ENCODE measurements at regions not wholly inside any gene's neighbourhood (a gene's known extent, or its start where the extent isn't known, plus 50 kb on each side); places are given as distances from the start of the nearest gene placed in this dataset.

- DNase-seq (ENCODE audit: low read depth in 2 of 2): no peak
- H3K4me3 ChIP-seq (replicated peaks in 1 of 4; ENCODE audit: control extremely low read depth in 1 of 4, insufficient read depth in 1 of 4, low read depth in 3 of 4, low read length in 4 of 4): no peak overlapping the region
- peaks cover 8% of the 10 kb centered on the region for H3K4me1 ChIP-seq (ENCODE audit: control insufficient read depth, extremely low read depth, insufficient read depth, low read length)
These were observed 107.7 kb upstream of the SLC38A2 start for GRCh38 chr12:46480316-46480715.

GRCh38 chr12:46478123-46478522 is 105.5 kb upstream of the SLC38A2 start:
- H3K9ac ChIP-seq (ENCODE audit: insufficient read depth, low read length): no peak overlapping the region
- no peak for TF ChIP-seq EZH2 (IDR thresholded peaks at IDR 0.05; ENCODE audit: low read length, missing control alignments)
- no peak for TF ChIP-seq CTCF (conservative IDR thresholded peaks at IDR 0.05 in 1 of 2, IDR thresholded peaks at IDR 0.05 in 1 of 2; ENCODE audit: low read depth in 1 of 2, low read length in 2 of 2)

More at GRCh38 chr12:46480316-46480715, 107.7 kb upstream of the SLC38A2 start:
- Histone ChIP-seq H2AFZ (ENCODE audit: low read length) (no peak overlapping the region), H3K36me3 (ENCODE audit: control insufficient read depth, insufficient read depth, low read length) (no peaks in the 10 kb centered on the region), H3K9ac (ENCODE audit: insufficient read depth, low read length) (no peak overlapping the region), H3K27ac (ENCODE audit: insufficient read depth, low read length) (no peak overlapping the region), H3K4me2 (ENCODE audit: extremely low read depth, insufficient read depth, low read length) (no peak overlapping the region), H4K20me1 (ENCODE audit: control insufficient read depth, extremely low read depth, insufficient read depth, low read length) (no peaks in the 10 kb centered on the region), H3K9me3 (ENCODE audit: control insufficient read depth, insufficient read depth, low read depth, low read length) (no peaks in the 10 kb centered on the region), H3K27me3 (ENCODE audit: control insufficient read depth, insufficient read depth, low read length) (no peaks in the 10 kb centered on the region), H3K79me2 (ENCODE audit: control insufficient read depth, insufficient read depth, low read length) (no peaks in the 10 kb centered on the region)
- TF ChIP-seq CTCF (conservative IDR thresholded peaks at IDR 0.05 in 1 of 2, IDR thresholded peaks at IDR 0.05 in 1 of 2; ENCODE audit: low read depth in 1 of 2, low read length in 2 of 2) (no peak), EZH2 (IDR thresholded peaks at IDR 0.05; ENCODE audit: low read length, missing control alignments) (no peak)

GRCh38 chr12:46477541-46477940 is 105.0 kb upstream of the SLC38A2 start:
- H2AFZ ChIP-seq (ENCODE audit: low read length): no peak overlapping the region
- H3K36me3 ChIP-seq (ENCODE audit: control insufficient read depth, insufficient read depth, low read length): no peaks in the 10 kb centered on the region
- no peaks in the 10 kb centered on the region for H3K9me3 ChIP-seq (ENCODE audit: control insufficient read depth, insufficient read depth, low read depth, low read length)
- no peak for DNase-seq (ENCODE audit: low read depth in 2 of 2)
- no peak for TF ChIP-seq EZH2 (IDR thresholded peaks at IDR 0.05; ENCODE audit: low read length, missing control alignments)
- no peak for TF ChIP-seq CTCF (conservative IDR thresholded peaks at IDR 0.05 in 1 of 2, IDR thresholded peaks at IDR 0.05 in 1 of 2; ENCODE audit: low read depth in 1 of 2, low read length in 2 of 2)
- H3K27ac ChIP-seq (ENCODE audit: insufficient read depth, low read length): no peak overlapping the region
- no peaks in the 10 kb centered on the region for H3K79me2 ChIP-seq (ENCODE audit: control insufficient read depth, insufficient read depth, low read length)
- H3K4me1 ChIP-seq (ENCODE audit: control insufficient read depth, extremely low read depth, insufficient read depth, low read length): peaks cover 7% of the 10 kb centered on the region
- H3K27me3 ChIP-seq (ENCODE audit: control insufficient read depth, insufficient read depth, low read length): no peaks in the 10 kb centered on the region
- H3K4me2 ChIP-seq (ENCODE audit: extremely low read depth, insufficient read depth, low read length): no peak overlapping the region
- H4K20me1 ChIP-seq (ENCODE audit: control insufficient read depth, extremely low read depth, insufficient read depth, low read length): no peaks in the 10 kb centered on the region
- H3K9ac ChIP-seq (ENCODE audit: insufficient read depth, low read length): no peak overlapping the region
- no peak overlapping the region for H3K4me3 ChIP-seq (replicated peaks in 1 of 4; ENCODE audit: control extremely low read depth in 1 of 4, insufficient read depth in 1 of 4, low read depth in 3 of 4, low read length in 4 of 4)

More at GRCh38 chr12:46478123-46478522, 105.5 kb upstream of the SLC38A2 start:
- Histone ChIP-seq H3K4me2 (ENCODE audit: extremely low read depth, insufficient read depth, low read length) (no peak overlapping the region), H3K27me3 (ENCODE audit: control insufficient read depth, insufficient read depth, low read length) (no peaks in the 10 kb centered on the region), H3K79me2 (ENCODE audit: control insufficient read depth, insufficient read depth, low read length) (no peaks in the 10 kb centered on the region), H3K4me3 (replicated peaks in 1 of 4; ENCODE audit: control extremely low read depth in 1 of 4, insufficient read depth in 1 of 4, low read depth in 3 of 4, low read length in 4 of 4) (no peak overlapping the region), H3K27ac (ENCODE audit: insufficient read depth, low read length) (no peak overlapping the region), H4K20me1 (ENCODE audit: control insufficient read depth, extremely low read depth, insufficient read depth, low read length) (no peaks in the 10 kb centered on the region), H3K36me3 (ENCODE audit: control insufficient read depth, insufficient read depth, low read length) (no peaks in the 10 kb centered on the region), H2AFZ (ENCODE audit: low read length) (no peak overlapping the region), H3K9me3 (ENCODE audit: control insufficient read depth, insufficient read depth, low read depth, low read length) (no peaks in the 10 kb centered on the region), H3K4me1 (ENCODE audit: control insufficient read depth, extremely low read depth, insufficient read depth, low read length) (peaks cover 5% of the 10 kb centered on the region)
- DNase-seq (ENCODE audit: low read depth in 2 of 2): no peak
